H9 (cell line): ENCODE measurements at regions not wholly inside any gene's neighbourhood (a gene's known extent, or its start where the extent isn't known, plus 50 kb on each side); places are given as distances from the start of the nearest gene placed in this dataset.

Source experiments
- DNase-seq: peaks from one replicate; pipeline ENCODE4 v3.0.0-alpha.2; 2017
- H2AFZ ChIP-seq: one replicate; pipeline ENCODE4 v1.6.1; 2013; ENCODE audit warnings: mild to moderate bottlenecking, low read length, control low read depth, moderate library complexity
- H2AK5ac ChIP-seq: 2 replicates; pipeline ENCODE4 v1.6.1; 2013; ENCODE audit warnings: low read length, control low read depth, mixed read lengths; ENCODE audit not compliant: insufficient read length
- H2BK120ac ChIP-seq: one replicate; pipeline ENCODE4 v1.6.1; 2013; ENCODE audit warnings: low read depth, mild to moderate bottlenecking, low read length, control low read depth, inconsistent platforms; ENCODE audit not compliant: poor library complexity, severe bottlenecking
- H2BK12ac ChIP-seq: 2 replicates; pipeline ENCODE4 v1.6.1; 2013; ENCODE audit warnings: low read length, control low read depth, mixed read lengths, low read depth; ENCODE audit not compliant: insufficient read length
- H2BK15ac ChIP-seq: 2 replicates; pipeline ENCODE4 v1.6.1; 2013; ENCODE audit warnings: low read depth, low read length, control low read depth
- H2BK20ac ChIP-seq: one replicate; pipeline ENCODE4 v1.6.1; 2013; ENCODE audit warnings: low read depth, mild to moderate bottlenecking, low read length, control low read depth, inconsistent platforms; ENCODE audit not compliant: poor library complexity, severe bottlenecking
- H2BK5ac ChIP-seq: 2 replicates; pipeline ENCODE4 v1.6.1; 2013; ENCODE audit warnings: low read length, control low read depth, mixed read lengths; ENCODE audit not compliant: insufficient read length
- H3K14ac ChIP-seq: 2 replicates; pipeline ENCODE4 v1.6.1; 2013; ENCODE audit warnings: low read length, control low read depth; ENCODE audit not compliant: insufficient read depth
- H3K18ac ChIP-seq: 2 replicates; pipeline ENCODE4 v1.6.1; 2013; ENCODE audit warnings: low read depth, mild to moderate bottlenecking, mixed read lengths, low read length, control low read depth; ENCODE audit not compliant: insufficient read length
- H3K23ac ChIP-seq: 2 replicates; pipeline ENCODE4 v1.6.1; 2013; ENCODE audit warnings: low read length, control low read depth, mixed read lengths, low read depth; ENCODE audit not compliant: insufficient read length
- H3K23me2 ChIP-seq: 2 replicates; pipeline ENCODE4 v1.6.1; 2013; ENCODE audit warnings: low read depth, mild to moderate bottlenecking, mixed read lengths, low read length, control low read depth; ENCODE audit not compliant: insufficient read length, poor library complexity, severe bottlenecking
- H3K27ac ChIP-seq: 2 replicates; pipeline ENCODE4 v1.5.1; 2013; ENCODE audit warnings: low read length, control low read depth, mixed read lengths, low read depth; ENCODE audit not compliant: insufficient read length
- H3K27me3 ChIP-seq: 2 replicates; pipeline ENCODE4 v1.6.1; 2013; ENCODE audit warnings: low read length, control low read depth, inconsistent platforms; ENCODE audit not compliant: insufficient read depth
- H3K4ac ChIP-seq: 2 replicates; pipeline ENCODE4 v1.6.1; 2013; ENCODE audit warnings: low read depth, mild to moderate bottlenecking, control low read depth, inconsistent platforms, low read length, moderate library complexity
- H3K4me1 ChIP-seq: 2 replicates; pipeline ENCODE4 v1.6.1; 2013; ENCODE audit warnings: low read length, control low read depth, inconsistent platforms; ENCODE audit not compliant: insufficient read depth
- H3K4me2 ChIP-seq: 2 replicates; pipeline ENCODE4 v1.6.1; 2013; ENCODE audit warnings: low read length, control low read depth, mixed read lengths; ENCODE audit not compliant: insufficient read length, insufficient read depth
- H3K56ac ChIP-seq: 2 replicates; pipeline ENCODE4 v1.6.1; 2013; ENCODE audit warnings: low read depth, mild to moderate bottlenecking, mixed read lengths, low read length, control low read depth; ENCODE audit not compliant: insufficient read length
- H3K79me1 ChIP-seq: 2 replicates; pipeline ENCODE4 v1.6.1; 2013; ENCODE audit warnings: low read depth, mild to moderate bottlenecking, moderate library complexity, low read length, control low read depth, inconsistent platforms; ENCODE audit not compliant: insufficient read depth, poor library complexity, severe bottlenecking
- H3K79me2 ChIP-seq: 2 replicates; pipeline ENCODE4 v1.6.1; 2013; ENCODE audit warnings: low read length, control low read depth, inconsistent platforms; ENCODE audit not compliant: insufficient read depth
- H3K9ac ChIP-seq: 2 replicates; pipeline ENCODE4 v1.6.1; 2013; ENCODE audit warnings: low read length, control low read depth, mixed read lengths; ENCODE audit not compliant: insufficient read length; ENCODE audit errors: extremely low read depth
- H3K9me3 ChIP-seq: one replicate; pipeline ENCODE4 v1.6.1; 2013; ENCODE audit warnings: low read depth, low read length, inconsistent platforms; ENCODE audit not compliant: control insufficient read depth
- H3T11ph ChIP-seq: one replicate; pipeline ENCODE4 v1.6.1; 2013; ENCODE audit warnings: mild to moderate bottlenecking, low read length, control low read depth, inconsistent platforms
- H4K20me1 ChIP-seq: one replicate; pipeline ENCODE4 v1.6.1; 2013; ENCODE audit not compliant: control insufficient read depth, insufficient read length, insufficient read depth
- H4K5ac ChIP-seq: 2 replicates; pipeline ENCODE4 v1.6.1; 2013; ENCODE audit warnings: low read depth, mild to moderate bottlenecking, mixed read lengths, low read length, control low read depth; ENCODE audit not compliant: insufficient read length
- H4K8ac ChIP-seq: replicated peaks from 2 replicates; pipeline ENCODE4 v1.6.1; 2013; ENCODE audit warnings: low read length, control low read depth, mixed read lengths, low read depth; ENCODE audit not compliant: insufficient read length
- H4K91ac ChIP-seq: 2 replicates; pipeline ENCODE4 v1.6.1; 2013; ENCODE audit warnings: low read depth, mild to moderate bottlenecking, moderate library complexity, mixed read lengths, low read length, control low read depth; ENCODE audit not compliant: insufficient read length
- H3K27ac Mint-ChIP-seq, 3 experiments: 2 replicates in 2 of 3; 3 replicates in 1 of 3; pipeline ENCODE4 v1.8.0; 2020 to 2021; ENCODE audit warnings: mixed read lengths in 3 of 3, mild to moderate bottlenecking in 1 of 3, moderate library complexity in 1 of 3
- H3K27me3 Mint-ChIP-seq: 2 replicates; pipeline ENCODE4 v1.8.0; 2021; ENCODE audit warnings: low read depth, mild to moderate bottlenecking, moderate library complexity, mixed read lengths
- H3K36me3 Mint-ChIP-seq, 3 experiments: 2 replicates in 2 of 3; 3 replicates in 1 of 3; pipeline ENCODE4 v1.8.0; 2020 to 2021; ENCODE audit warnings: low read depth in 3 of 3, mixed read lengths in 3 of 3; ENCODE audit not compliant: insufficient read depth in 1 of 3
- H3K4me1 Mint-ChIP-seq, 2 experiments: 2 replicates each; pipeline ENCODE4 v1.8.0; 2020; ENCODE audit warnings: mixed read lengths in 2 of 2
- H3K4me3 Mint-ChIP-seq, 2 experiments: 2 replicates in 1 of 2; 3 replicates in 1 of 2; pipeline ENCODE4 v1.8.0; 2020 to 2021; ENCODE audit warnings: mild to moderate bottlenecking in 2 of 2, mixed read lengths in 2 of 2, moderate library complexity in 1 of 2
- H3K9me3 Mint-ChIP-seq, 2 experiments: 2 replicates in 1 of 2; 3 replicates in 1 of 2; pipeline ENCODE4 v1.8.0; 2020; ENCODE audit warnings: mild to moderate bottlenecking in 2 of 2, mixed read lengths in 2 of 2, moderate library complexity in 1 of 2
- WGBS: extraction: QIAGEN DNeasy Blood & Tissue Kit; methylation state at CpG from one replicate; pipeline ENCODE4 v1.1.7; 2013; ENCODE audit warnings: missing lambda C conversion rate, low lambda C conversion rate, mixed read lengths; ENCODE audit not compliant: insufficient read length; ENCODE audit errors: extremely low coverage; 5-methylcytosine and 5-hydroxymethylcytosine counted together
- TF ChIP-seq, protein P1 (sequence below): fragments of 200-600 bp; sonication (generic); conservative IDR thresholded peaks from 3 replicates; pipeline ENCODE4 v1.8.0; 2021; ENCODE audit warnings: antibody characterized with exemption, mild to moderate bottlenecking

GRCh38 chr12:131371401-131372170 lies 339.3 kb upstream of the SFSWAP start:
- Histone ChIP-seq H3K4ac (no peak overlapping the region), H4K5ac (no peak overlapping the region), H3K18ac (no peak overlapping the region), H4K20me1 (no peaks in the 10 kb centered on the region), H3K23me2 (no peaks in the 10 kb centered on the region), H3K27ac (no peak overlapping the region), H3K4me1 (no peaks in the 10 kb centered on the region), H2BK5ac (no peak overlapping the region), H3K27me3 (no peaks in the 10 kb centered on the region), H3K23ac (no peak overlapping the region), H4K91ac (no peak overlapping the region), H2AK5ac (no peak overlapping the region), H2BK15ac (no peak overlapping the region), H2BK120ac (no peak overlapping the region), H3K79me2 (no peaks in the 10 kb centered on the region), H3K79me1 (no peaks in the 10 kb centered on the region), H2BK12ac (no peak overlapping the region), H3K14ac (no peak overlapping the region), H3K4me2 (no peak overlapping the region), H3T11ph (no peak overlapping the region), H3K9me3 (no peaks in the 10 kb centered on the region), H2BK20ac (no peak overlapping the region), H3K56ac (no peak overlapping the region), H4K8ac (no peak overlapping the region), H2AFZ (no peak overlapping the region), H3K9ac (no peak overlapping the region)
- TF ChIP-seq, protein P1, sequence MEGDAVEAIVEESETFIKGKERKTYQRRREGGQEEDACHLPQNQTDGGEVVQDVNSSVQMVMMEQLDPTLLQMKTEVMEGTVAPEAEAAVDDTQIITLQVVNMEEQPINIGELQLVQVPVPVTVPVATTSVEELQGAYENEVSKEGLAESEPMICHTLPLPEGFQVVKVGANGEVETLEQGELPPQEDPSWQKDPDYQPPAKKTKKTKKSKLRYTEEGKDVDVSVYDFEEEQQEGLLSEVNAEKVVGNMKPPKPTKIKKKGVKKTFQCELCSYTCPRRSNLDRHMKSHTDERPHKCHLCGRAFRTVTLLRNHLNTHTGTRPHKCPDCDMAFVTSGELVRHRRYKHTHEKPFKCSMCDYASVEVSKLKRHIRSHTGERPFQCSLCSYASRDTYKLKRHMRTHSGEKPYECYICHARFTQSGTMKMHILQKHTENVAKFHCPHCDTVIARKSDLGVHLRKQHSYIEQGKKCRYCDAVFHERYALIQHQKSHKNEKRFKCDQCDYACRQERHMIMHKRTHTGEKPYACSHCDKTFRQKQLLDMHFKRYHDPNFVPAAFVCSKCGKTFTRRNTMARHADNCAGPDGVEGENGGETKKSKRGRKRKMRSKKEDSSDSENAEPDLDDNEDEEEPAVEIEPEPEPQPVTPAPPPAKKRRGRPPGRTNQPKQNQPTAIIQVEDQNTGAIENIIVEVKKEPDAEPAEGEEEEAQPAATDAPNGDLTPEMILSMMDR: no peak
- no peak overlapping the region; a peak in 1 of 7 replicates for H3K27ac Mint-ChIP-seq
- 0 out of 5 replicates have a peak, but pooled peaks cover 0 to under 1% of the 10 kb centered on the region in 2 experiments for H3K9me3 Mint-ChIP-seq
- peaks cover 2% of the 10 kb centered on the region for H3K27me3 Mint-ChIP-seq
- WGBS: no CpG with 5 or more reads among the region's 16 CpGs
- H3K4me3 Mint-ChIP-seq: no peak overlapping the region
- peaks cover 0 to 3% of the 10 kb centered on the region in 2 experiments; a peak in 2 of 4 replicates for H3K4me1 Mint-ChIP-seq
- DNase-seq: no peak
- H3K36me3 Mint-ChIP-seq: no peaks in the 10 kb centered on the region
